ENCODE measurements at regions not wholly inside any gene's neighbourhood (a gene's known extent, or its start where the extent isn't known, plus 50 kb on each side); places are given as distances from the start of the nearest gene placed in this dataset.

DNA sequence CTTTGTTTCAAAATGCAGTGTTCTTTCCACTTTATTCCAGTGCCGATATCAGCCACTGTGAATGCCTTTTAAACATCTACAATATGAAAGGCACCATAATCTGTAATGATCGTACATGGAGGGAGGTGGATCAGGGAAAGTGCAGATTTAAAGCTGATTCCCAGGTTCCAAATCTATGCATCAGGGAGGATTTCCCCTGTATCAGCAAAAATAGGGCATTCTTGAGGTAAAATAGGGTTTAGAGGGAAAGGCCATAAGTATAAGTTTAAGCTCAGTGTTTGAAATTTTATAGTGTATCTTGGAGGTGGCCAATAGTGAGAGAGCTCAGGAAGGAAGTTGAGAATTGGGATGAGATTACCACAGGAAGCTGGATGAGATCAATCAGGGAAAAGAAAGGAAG is 289.7 kb upstream of the ID4 start:
- 90 to 93% methylated on average over 2 of the region's 2 CpGs for WGBS, 2 donors
- Histone ChIP-seq H3K27ac (no peak overlapping the region), H3K9me3 (no peaks in the 10 kb centered on the region), H3K36me3 (no peaks in the 10 kb centered on the region), H3K27me3 (no peaks in the 10 kb centered on the region), H3K4me3 (no peak overlapping the region), H3K4me1 (no peaks in the 10 kb centered on the region)
- intact Hi-C loops (cut with DNase I), result no loop called here
- no peak for TF ChIP-seq POLR2AphosphoS5 (IDR thresholded peaks at IDR 0.05)
- TF ChIP-seq POLR2A (IDR thresholded peaks at IDR 0.05), result no peak
- TF ChIP-seq, protein P1, sequence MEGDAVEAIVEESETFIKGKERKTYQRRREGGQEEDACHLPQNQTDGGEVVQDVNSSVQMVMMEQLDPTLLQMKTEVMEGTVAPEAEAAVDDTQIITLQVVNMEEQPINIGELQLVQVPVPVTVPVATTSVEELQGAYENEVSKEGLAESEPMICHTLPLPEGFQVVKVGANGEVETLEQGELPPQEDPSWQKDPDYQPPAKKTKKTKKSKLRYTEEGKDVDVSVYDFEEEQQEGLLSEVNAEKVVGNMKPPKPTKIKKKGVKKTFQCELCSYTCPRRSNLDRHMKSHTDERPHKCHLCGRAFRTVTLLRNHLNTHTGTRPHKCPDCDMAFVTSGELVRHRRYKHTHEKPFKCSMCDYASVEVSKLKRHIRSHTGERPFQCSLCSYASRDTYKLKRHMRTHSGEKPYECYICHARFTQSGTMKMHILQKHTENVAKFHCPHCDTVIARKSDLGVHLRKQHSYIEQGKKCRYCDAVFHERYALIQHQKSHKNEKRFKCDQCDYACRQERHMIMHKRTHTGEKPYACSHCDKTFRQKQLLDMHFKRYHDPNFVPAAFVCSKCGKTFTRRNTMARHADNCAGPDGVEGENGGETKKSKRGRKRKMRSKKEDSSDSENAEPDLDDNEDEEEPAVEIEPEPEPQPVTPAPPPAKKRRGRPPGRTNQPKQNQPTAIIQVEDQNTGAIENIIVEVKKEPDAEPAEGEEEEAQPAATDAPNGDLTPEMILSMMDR (IDR thresholded peaks at IDR 0.05), result no peak
- no peak for TF ChIP-seq EP300 (IDR thresholded peaks at IDR 0.05)
- no peak for DNase-seq

DNA sequence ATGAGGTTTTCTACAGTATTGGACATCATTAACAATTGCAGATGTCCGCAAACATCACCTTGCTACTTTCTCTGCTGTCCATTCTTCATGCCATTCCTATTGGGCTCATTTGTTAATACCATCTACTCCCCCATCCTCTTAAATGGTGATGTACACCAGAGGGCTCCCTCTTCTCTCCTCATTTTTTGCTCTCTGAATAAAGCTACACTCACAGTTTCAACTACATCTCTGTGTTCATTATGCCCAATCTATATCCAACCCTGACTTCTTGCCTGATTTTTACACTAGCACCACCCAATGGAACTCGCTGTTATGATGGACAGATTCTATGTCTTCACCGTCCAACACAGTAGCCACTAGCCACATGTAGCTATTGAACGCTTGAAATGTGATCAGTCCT is 288.1 kb upstream of the ID4 start:
- H3K27ac ChIP-seq, result no peak overlapping the region
- H3K4me1 ChIP-seq, result no peaks in the 10 kb centered on the region
- intact Hi-C loops (cut with DNase I), result no loop called here
- no peaks in the 10 kb centered on the region for H3K36me3 ChIP-seq
- H3K27me3 ChIP-seq, result no peaks in the 10 kb centered on the region
- no peaks in the 10 kb centered on the region for H3K9me3 ChIP-seq
- no peak overlapping the region for H3K4me3 ChIP-seq
- TF ChIP-seq, protein P1 (IDR thresholded peaks at IDR 0.05), result no peak
- WGBS, 2 donors, result 93% methylated on average over 4 of the region's 4 CpGs
- DNase-seq, result no peak

DNA sequence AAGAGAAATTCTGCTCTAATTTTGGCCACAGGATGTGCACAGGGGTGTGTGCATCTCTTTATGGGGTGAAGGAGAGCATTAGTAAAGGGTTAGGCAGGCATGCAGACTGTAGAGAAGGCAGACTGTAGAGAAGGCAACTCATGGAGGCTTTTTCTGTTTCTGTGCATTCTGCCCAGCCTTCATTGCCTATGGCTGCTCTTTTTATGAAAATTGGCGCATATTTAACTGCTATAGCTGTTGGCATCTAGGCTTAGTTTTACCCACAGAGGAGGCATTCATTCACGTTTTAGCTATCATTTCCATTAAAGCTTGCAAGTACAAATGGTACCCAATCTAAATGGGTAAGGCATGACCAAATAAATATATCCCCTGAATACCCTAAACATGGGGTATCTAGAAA is 286.8 kb upstream of the ID4 start:
- TF ChIP-seq POLR2AphosphoS5 (IDR thresholded peaks at IDR 0.05) (no peak), POLR2A (IDR thresholded peaks at IDR 0.05) (no peak), EP300 (IDR thresholded peaks at IDR 0.05) (no peak)
- TF ChIP-seq, protein P1 (IDR thresholded peaks at IDR 0.05), result no peak
- Histone ChIP-seq H3K9me3 (no peaks in the 10 kb centered on the region), H3K36me3 (no peaks in the 10 kb centered on the region), H3K4me1 (peaks cover 0 to 5% (median 0%) of the 10 kb centered on the region in 4 donors), H3K27ac (no peak overlapping the region), H3K27me3 (no peaks in the 10 kb centered on the region), H3K4me3 (no peak overlapping the region)
- intact Hi-C loops (cut with DNase I), result no loop called here
- DNase-seq, result no peak
- 88 to 93% methylated on average over 2 of the region's 2 CpGs for WGBS, 2 donors

DNA sequence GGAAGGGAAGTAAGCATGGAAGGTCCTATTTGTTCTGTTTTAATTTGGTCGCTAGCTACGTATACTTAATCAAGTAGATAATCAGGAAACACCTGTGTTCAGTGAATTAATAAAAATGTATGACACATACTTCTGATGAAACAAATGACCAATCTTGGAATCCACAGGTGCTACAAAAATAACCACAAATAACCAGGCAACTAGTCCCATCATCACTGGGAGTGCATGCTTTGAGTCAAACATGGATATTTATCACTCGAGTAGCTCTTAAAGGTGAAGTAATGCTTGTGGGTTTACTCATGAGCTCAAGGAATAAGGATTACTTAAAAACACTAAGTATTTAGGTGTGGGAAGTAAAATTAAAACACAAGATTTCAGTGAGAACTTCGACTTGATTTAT is 285.6 kb upstream of the ID4 start:
- Histone ChIP-seq H3K4me1 (peaks cover 0 to 5% (median 0%) of the 10 kb centered on the region in 4 donors), H3K27me3 (no peaks in the 10 kb centered on the region), H3K9me3 (no peaks in the 10 kb centered on the region), H3K4me3 (no peak overlapping the region), H3K27ac (no peak overlapping the region), H3K36me3 (no peaks in the 10 kb centered on the region)
- 84% methylated on average over 4 of the region's 4 CpGs for WGBS, 2 donors
- intact Hi-C loops (cut with DNase I), result no loop called here
- no peak for DNase-seq
- TF ChIP-seq EP300 (IDR thresholded peaks at IDR 0.05) (no peak), POLR2A (IDR thresholded peaks at IDR 0.05) (no peak), POLR2AphosphoS5 (IDR thresholded peaks at IDR 0.05) (no peak)
- TF ChIP-seq, protein P1 (IDR thresholded peaks at IDR 0.05), result no peak

DNA sequence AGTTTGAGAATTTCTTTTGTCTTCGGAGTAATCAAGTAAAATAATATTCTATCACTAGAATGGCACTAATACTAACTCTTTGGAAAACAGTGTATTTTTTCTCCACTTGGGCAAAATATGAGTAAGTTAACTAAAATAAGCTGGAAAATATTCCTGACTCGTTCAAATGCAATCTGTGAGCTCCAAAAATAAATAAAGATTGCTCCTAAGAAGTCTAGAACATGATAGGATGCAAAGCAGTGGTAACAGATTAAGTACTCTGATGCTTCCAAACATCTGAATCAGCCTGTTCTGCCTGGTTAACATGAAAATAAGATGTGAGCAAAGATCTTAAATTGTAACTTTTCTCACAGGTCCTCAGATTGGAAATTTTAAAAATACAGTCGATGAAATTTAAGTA is 285.1 kb upstream of the ID4 start:
- Histone ChIP-seq H3K27me3 (no peaks in the 10 kb centered on the region), H3K4me1 (peaks cover 0 to 5% (median 0%) of the 10 kb centered on the region in 4 donors), H3K4me3 (no peak overlapping the region), H3K9me3 (no peaks in the 10 kb centered on the region), H3K36me3 (no peaks in the 10 kb centered on the region), H3K27ac (no peak overlapping the region)
- DNase-seq, result no peak
- 78 to 79% methylated on average over 3 of the region's 3 CpGs for WGBS, 2 donors
- TF ChIP-seq POLR2A (IDR thresholded peaks at IDR 0.05) (no peak), EP300 (IDR thresholded peaks at IDR 0.05) (no peak), POLR2AphosphoS5 (IDR thresholded peaks at IDR 0.05) (no peak)
- TF ChIP-seq, protein P1 (IDR thresholded peaks at IDR 0.05), result no peak
- intact Hi-C loops (cut with DNase I), result no loop called here

All from sigmoid colon (tissue), 6 donors.